RWPE2 (cell line): ENCODE measurements at regions not wholly inside any gene's neighbourhood (a gene's known extent, or its start where the extent isn't known, plus 50 kb on each side); places are given as distances from the start of the nearest gene placed in this dataset.
A peak's percentile ranks its signal among the peaks of the same experiment; 100 is the strongest.

Experiments
- ATAC-seq: fragments of 200-7000 bp; cut with Tn5 transposase; 3 replicates; pipeline ENCODE4 v1.9.1; 2021; ENCODE audit warnings: low read depth
- DNase-seq: peaks from one replicate; pipeline ENCODE4 v3.0.0-alpha.2; 2020; ENCODE audit warnings: low spot score
- H3K27ac ChIP-seq: fragments of 450-650 bp; 2 replicates; pipeline ENCODE4 v1.5.1; 2017; ENCODE audit warnings: mild to moderate bottlenecking; ENCODE audit not compliant: poor library complexity, severe bottlenecking
- H3K27me3 ChIP-seq: fragments of 250-450 bp; sonication (Bioruptor Pico); 2 replicates; pipeline ENCODE4 v1.5.1; 2021; ENCODE audit warnings: mild to moderate bottlenecking, moderate library complexity; ENCODE audit not compliant: insufficient read depth, poor library complexity, severe bottlenecking
- H3K36me3 ChIP-seq: fragments of 250-450 bp; sonication (Bioruptor Pico); 2 replicates; pipeline ENCODE4 v1.5.1; 2020; ENCODE audit warnings: low read depth, mild to moderate bottlenecking, moderate library complexity
- H3K4me1 ChIP-seq: fragments of 250-450 bp; sonication (Bioruptor Pico); 2 replicates; pipeline ENCODE4 v1.5.1; 2021; ENCODE audit warnings: mild to moderate bottlenecking, moderate library complexity; ENCODE audit not compliant: insufficient read depth, poor library complexity, severe bottlenecking
- H3K4me3 ChIP-seq: fragments of 250-450 bp; sonication (Bioruptor Pico); 2 replicates; pipeline ENCODE4 v1.5.1; 2021; ENCODE audit warnings: mild to moderate bottlenecking, moderate library complexity; ENCODE audit not compliant: severe bottlenecking
- H3K9me3 ChIP-seq: fragments of 250-450 bp; sonication (Bioruptor Pico); 2 replicates; pipeline ENCODE4 v1.5.1; 2021; ENCODE audit warnings: mild to moderate bottlenecking, moderate library complexity; ENCODE audit not compliant: severe bottlenecking
- TF ChIP-seq, protein P1 (sequence below): fragments of 450-650 bp; IDR thresholded peaks from one replicate; pipeline ENCODE4 v1.5.1; 2017; ENCODE audit warnings: mild to moderate bottlenecking, moderate library complexity; ENCODE audit not compliant: poor library complexity, severe bottlenecking

DNA sequence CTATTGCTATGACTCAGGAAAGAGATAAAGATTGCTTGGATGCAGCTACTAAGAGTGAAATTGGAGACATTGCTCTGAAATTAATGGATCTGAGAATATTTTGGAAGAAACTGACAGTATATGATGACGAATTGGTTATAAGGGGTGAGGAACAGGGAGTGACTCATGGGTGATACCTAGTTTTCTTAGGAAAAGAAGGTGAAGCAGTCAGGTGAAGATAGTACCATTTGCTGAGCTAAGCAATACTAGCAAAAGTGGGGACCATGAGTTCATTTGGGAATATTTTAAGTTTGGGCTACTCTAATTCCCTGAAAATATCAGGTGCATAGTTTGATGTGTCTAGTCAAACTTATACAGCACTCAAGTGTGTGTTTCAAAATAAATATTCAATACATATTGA lies 260.1 kb upstream of the NFIA start:
- H3K4me3 ChIP-seq, result no peak overlapping the region
- H3K4me1 ChIP-seq, result no peaks in the 10 kb centered on the region
- H3K9me3 ChIP-seq, result no peaks in the 10 kb centered on the region
- TF ChIP-seq, protein P1, sequence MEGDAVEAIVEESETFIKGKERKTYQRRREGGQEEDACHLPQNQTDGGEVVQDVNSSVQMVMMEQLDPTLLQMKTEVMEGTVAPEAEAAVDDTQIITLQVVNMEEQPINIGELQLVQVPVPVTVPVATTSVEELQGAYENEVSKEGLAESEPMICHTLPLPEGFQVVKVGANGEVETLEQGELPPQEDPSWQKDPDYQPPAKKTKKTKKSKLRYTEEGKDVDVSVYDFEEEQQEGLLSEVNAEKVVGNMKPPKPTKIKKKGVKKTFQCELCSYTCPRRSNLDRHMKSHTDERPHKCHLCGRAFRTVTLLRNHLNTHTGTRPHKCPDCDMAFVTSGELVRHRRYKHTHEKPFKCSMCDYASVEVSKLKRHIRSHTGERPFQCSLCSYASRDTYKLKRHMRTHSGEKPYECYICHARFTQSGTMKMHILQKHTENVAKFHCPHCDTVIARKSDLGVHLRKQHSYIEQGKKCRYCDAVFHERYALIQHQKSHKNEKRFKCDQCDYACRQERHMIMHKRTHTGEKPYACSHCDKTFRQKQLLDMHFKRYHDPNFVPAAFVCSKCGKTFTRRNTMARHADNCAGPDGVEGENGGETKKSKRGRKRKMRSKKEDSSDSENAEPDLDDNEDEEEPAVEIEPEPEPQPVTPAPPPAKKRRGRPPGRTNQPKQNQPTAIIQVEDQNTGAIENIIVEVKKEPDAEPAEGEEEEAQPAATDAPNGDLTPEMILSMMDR, result no peak
- DNase-seq (no peak), ATAC-seq (peak; percentile 42; the same call in 2 of the 3 replicates)
- H3K36me3 ChIP-seq, result no peaks in the 10 kb centered on the region
- H3K27ac ChIP-seq, result no peak overlapping the region
- no peaks in the 10 kb centered on the region for H3K27me3 ChIP-seq

GRCh38 chr1:60821156-60821555 lies 261.2 kb upstream of the NFIA start:
- Histone ChIP-seq H3K27ac (no peak overlapping the region), H3K4me1 (no peaks in the 10 kb centered on the region), H3K36me3 (no peaks in the 10 kb centered on the region), H3K27me3 (no peaks in the 10 kb centered on the region), H3K9me3 (no peaks in the 10 kb centered on the region), H3K4me3 (no peak overlapping the region)
- TF ChIP-seq, protein P1, result no peak
- DNase-seq (no peak), ATAC-seq (no peak)

- Histone ChIP-seq H3K9me3 (no peaks in the 10 kb centered on the region), H3K27ac (no peak overlapping the region), H3K4me1 (no peaks in the 10 kb centered on the region), H3K27me3 (no peaks in the 10 kb centered on the region), H3K36me3 (no peaks in the 10 kb centered on the region), H3K4me3 (no peak overlapping the region)
- ATAC-seq, result no peak
- no peak for DNase-seq
- TF ChIP-seq, protein P1, result no peak
Observed at GRCh38 chr1:60818969-60819701, 263.2 kb upstream of the NFIA start.

GRCh38 chr1:60813071-60813470 lies 269.3 kb upstream of the NFIA start:
- DNase-seq (no peak), ATAC-seq (no peak)
- no peaks in the 10 kb centered on the region for H3K9me3 ChIP-seq
- H3K27me3 ChIP-seq, result no peaks in the 10 kb centered on the region
- H3K4me3 ChIP-seq, result no peak overlapping the region
- H3K36me3 ChIP-seq, result no peaks in the 10 kb centered on the region
- TF ChIP-seq, protein P1, result no peak
- no peaks in the 10 kb centered on the region for H3K4me1 ChIP-seq
- no peak overlapping the region for H3K27ac ChIP-seq

DNA sequence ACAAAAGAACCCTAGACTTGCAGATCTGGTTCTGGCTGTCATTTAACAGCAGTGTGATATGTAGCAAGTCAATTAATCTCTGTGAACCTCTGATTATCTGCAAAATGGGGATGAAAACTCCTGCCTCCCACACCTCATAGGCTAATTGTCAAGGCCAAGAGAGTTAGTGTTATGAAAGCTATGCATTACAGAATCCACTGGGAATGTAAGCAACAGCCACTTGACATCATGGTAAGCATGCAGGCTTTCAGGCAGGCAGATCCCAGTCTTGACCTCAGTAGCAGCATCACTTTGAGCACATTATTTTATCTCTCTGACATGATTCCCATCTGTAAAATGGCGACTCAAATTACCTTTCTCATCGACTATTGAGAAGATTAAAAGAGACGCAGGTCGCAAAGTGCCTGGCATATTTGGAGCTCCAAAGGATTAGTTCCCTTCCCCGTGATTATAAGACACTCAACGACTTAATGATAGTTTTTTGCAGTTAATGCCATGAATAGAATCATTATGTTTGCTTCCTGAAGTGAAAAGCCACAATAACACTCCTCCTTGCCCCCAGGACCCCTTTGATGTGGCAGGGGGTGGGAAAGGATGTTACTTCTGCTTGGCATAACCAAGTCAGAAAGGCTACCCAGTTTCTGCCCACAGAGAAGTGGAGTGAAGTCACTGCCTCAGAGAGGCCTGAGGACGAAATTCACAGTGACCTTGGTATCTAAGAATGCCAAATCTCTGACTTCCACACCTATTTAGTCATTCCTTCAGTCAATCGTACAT lies 273.0 kb upstream of the NFIA start:
- H3K27me3 ChIP-seq, result no peaks in the 10 kb centered on the region
- H3K36me3 ChIP-seq, result no peaks in the 10 kb centered on the region
- no peak for DNase-seq
- H3K9me3 ChIP-seq, result no peaks in the 10 kb centered on the region
- TF ChIP-seq, protein P1, result no peak
- H3K4me3 ChIP-seq, result no peak overlapping the region
- no peaks in the 10 kb centered on the region for H3K4me1 ChIP-seq
- no peak overlapping the region for H3K27ac ChIP-seq
- no peak for ATAC-seq
